ENCODE measurements at regions not wholly inside any gene's neighbourhood (a gene's known extent, or its start where the extent isn't known, plus 50 kb on each side); places are given as distances from the start of the nearest gene placed in this dataset.

- DNase-seq (ENCODE audit: low read depth), result no peak
- TF ChIP-seq CTCF (IDR thresholded peaks at IDR 0.05; ENCODE audit: low read depth, low read length, missing control alignments), result no peak
- H3K4me3 ChIP-seq (ENCODE audit: low read depth, low read length), result no peak overlapping the region
These were observed 77.4 kb downstream of the PSMG1 start for GRCh38 chr21:39105836-39106235.

GRCh38 chr21:39105341-39105765, 77.9 kb downstream of the PSMG1 start:
- DNase-seq (ENCODE audit: low read depth), result no peak
- no peak overlapping the region for H3K4me3 ChIP-seq (ENCODE audit: low read depth, low read length)
- TF ChIP-seq CTCF (IDR thresholded peaks at IDR 0.05; ENCODE audit: low read depth, low read length, missing control alignments), result no peak

- TF ChIP-seq CTCF (IDR thresholded peaks at IDR 0.05; ENCODE audit: low read depth, low read length, missing control alignments), result no peak
- H3K4me3 ChIP-seq (ENCODE audit: low read depth, low read length), result no peak overlapping the region
- DNase-seq (ENCODE audit: low read depth), result no peak
These were observed 78.3 kb downstream of the PSMG1 start for GRCh38 chr21:39104911-39105310.

GRCh38 chr21:39103689-39104088, 79.6 kb downstream of the PSMG1 start:
- no peak overlapping the region for H3K4me3 ChIP-seq (ENCODE audit: low read depth, low read length)
- no peak for TF ChIP-seq CTCF (IDR thresholded peaks at IDR 0.05; ENCODE audit: low read depth, low read length, missing control alignments)
- DNase-seq (ENCODE audit: low read depth), result no peak

- no peak for TF ChIP-seq CTCF (IDR thresholded peaks at IDR 0.05; ENCODE audit: low read depth, low read length, missing control alignments)
- no peak overlapping the region for H3K4me3 ChIP-seq (ENCODE audit: low read depth, low read length)
These were observed 83.4 kb downstream of the PSMG1 start for GRCh38 chr21:39099859-39100258.

GRCh38 chr21:39098696-39099200, 84.5 kb downstream of the PSMG1 start:
- DNase-seq (ENCODE audit: low read depth), result no peak
- TF ChIP-seq CTCF (IDR thresholded peaks at IDR 0.05; ENCODE audit: low read depth, low read length, missing control alignments), result no peak
- no peak overlapping the region for H3K4me3 ChIP-seq (ENCODE audit: low read depth, low read length)

More at GRCh38 chr21:39099859-39100258, 83.4 kb downstream of the PSMG1 start:
- no peak for DNase-seq (ENCODE audit: low read depth)

- no peak for DNase-seq (ENCODE audit: low read depth)
- H3K4me3 ChIP-seq (ENCODE audit: low read depth, low read length), result no peak overlapping the region
- TF ChIP-seq CTCF (IDR thresholded peaks at IDR 0.05; ENCODE audit: low read depth, low read length, missing control alignments), result no peak
These were observed 85.3 kb downstream of the PSMG1 start for GRCh38 chr21:39097981-39098380.
